ENCODE measurements at regions not wholly inside any gene's neighbourhood (a gene's known extent, or its start where the extent isn't known, plus 50 kb on each side); places are given as distances from the start of the nearest gene placed in this dataset.

DNA sequence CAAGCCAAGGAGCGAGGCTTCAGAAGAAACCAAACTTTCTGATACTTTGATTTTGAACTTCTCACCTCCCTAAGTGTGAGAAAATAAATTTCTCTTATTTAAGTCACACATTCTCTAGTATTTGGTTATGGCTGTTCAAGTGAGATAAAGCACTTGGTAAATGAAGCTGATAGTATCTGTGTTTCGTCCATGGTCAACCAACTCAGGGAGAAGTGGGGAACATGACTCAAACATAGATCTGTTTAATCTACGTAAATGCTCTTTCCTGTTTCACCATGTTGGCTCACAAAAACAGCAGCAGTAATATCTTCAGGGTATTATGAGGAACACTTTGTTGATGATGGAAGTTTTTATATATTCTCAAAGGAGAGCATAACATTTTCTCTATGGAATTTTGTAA lies 2167.2 kb upstream of the C9orf72 start:
- TF ChIP-seq EZH2 (IDR thresholded peaks at IDR 0.05; ENCODE audit: low read length): no peak
- TF ChIP-seq, protein P1, sequence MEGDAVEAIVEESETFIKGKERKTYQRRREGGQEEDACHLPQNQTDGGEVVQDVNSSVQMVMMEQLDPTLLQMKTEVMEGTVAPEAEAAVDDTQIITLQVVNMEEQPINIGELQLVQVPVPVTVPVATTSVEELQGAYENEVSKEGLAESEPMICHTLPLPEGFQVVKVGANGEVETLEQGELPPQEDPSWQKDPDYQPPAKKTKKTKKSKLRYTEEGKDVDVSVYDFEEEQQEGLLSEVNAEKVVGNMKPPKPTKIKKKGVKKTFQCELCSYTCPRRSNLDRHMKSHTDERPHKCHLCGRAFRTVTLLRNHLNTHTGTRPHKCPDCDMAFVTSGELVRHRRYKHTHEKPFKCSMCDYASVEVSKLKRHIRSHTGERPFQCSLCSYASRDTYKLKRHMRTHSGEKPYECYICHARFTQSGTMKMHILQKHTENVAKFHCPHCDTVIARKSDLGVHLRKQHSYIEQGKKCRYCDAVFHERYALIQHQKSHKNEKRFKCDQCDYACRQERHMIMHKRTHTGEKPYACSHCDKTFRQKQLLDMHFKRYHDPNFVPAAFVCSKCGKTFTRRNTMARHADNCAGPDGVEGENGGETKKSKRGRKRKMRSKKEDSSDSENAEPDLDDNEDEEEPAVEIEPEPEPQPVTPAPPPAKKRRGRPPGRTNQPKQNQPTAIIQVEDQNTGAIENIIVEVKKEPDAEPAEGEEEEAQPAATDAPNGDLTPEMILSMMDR (optimal IDR thresholded peaks at IDR 0.05 in 1 of 3, IDR thresholded peaks at IDR 0.05 in 1 of 3, conservative IDR thresholded peaks at IDR 0.05 in 1 of 3; ENCODE audit: extremely low read depth in 1 of 3, insufficient read depth in 2 of 3, low read length in 3 of 3): no peak

All from keratinocyte (primary cell).